HCT116 (cell line): ENCODE measurements at regions not wholly inside any gene's neighbourhood (a gene's known extent, or its start where the extent isn't known, plus 50 kb on each side); places are given as distances from the start of the nearest gene placed in this dataset.

Experiments
- CTCF ChIP-seq, 3 experiments: fragments of 200-600 bp in 1 of 3; sonication (generic) in 1 of 3; IDR thresholded peaks in 2 of 3; conservative IDR thresholded peaks in 1 of 3; 2 replicates each; pipeline ENCODE4 v1.5.1; 2012 to 2017; ENCODE audit warnings: low read depth in 2 of 3, low read length in 2 of 3, antibody characterized with exemption in 1 of 3, borderline replicate concordance in 1 of 3, control low read depth in 1 of 3, mild to moderate bottlenecking in 1 of 3, mixed read lengths in 1 of 3, mixed run types in 1 of 3, moderate library complexity in 1 of 3; ENCODE audit not compliant: insufficient read depth in 1 of 3
- EZH2 ChIP-seq: fragments of 200-600 bp; sonication (generic); IDR thresholded peaks from 2 replicates; pipeline ENCODE4 v1.6.1; 2017; ENCODE audit warnings: antibody characterized with exemption, mixed run types
- POLR2A ChIP-seq: IDR thresholded peaks from 2 replicates; pipeline ENCODE4 v1.7.0; 2011; ENCODE audit warnings: borderline replicate concordance; ENCODE audit not compliant: insufficient read depth, insufficient read length; ENCODE audit errors: extremely low read depth
- SIN3A ChIP-seq: IDR thresholded peaks from 2 replicates; pipeline ENCODE4 v1.6.1; 2012; ENCODE audit warnings: low read depth
- SP1 ChIP-seq: IDR thresholded peaks from 2 replicates; pipeline ENCODE4 v1.6.1; 2012; ENCODE audit warnings: low read depth

GRCh38 chr3:140777631-140778233, 99.9 kb downstream of the TRIM42 start:
- TF ChIP-seq SIN3A (no peak), CTCF (IDR thresholded peaks at IDR 0.05 in 2 of 3, conservative IDR thresholded peaks at IDR 0.05 in 1 of 3; ENCODE audit: borderline replicate concordance in 1 of 3, insufficient read depth in 1 of 3, low read depth in 2 of 3, low read length in 2 of 3) (no peak), POLR2A (no peak), EZH2 (no peak), SP1 (no peak)
